Activated naive CD4-positive, alpha-beta T cell treated with anti-CD3 and anti-CD28 coated beads, Interleukin-2, amount 10 ng/mL, durations not matched to agents 7 days and 5 days (primary cell): ENCODE measurements at regions not wholly inside any gene's neighbourhood (a gene's known extent, or its start where the extent isn't known, plus 50 kb on each side); places are given as distances from the start of the nearest gene placed in this dataset.
"Not testable (repeated sequence)": the region's sequence is repeated elsewhere in the genome, so short reads cannot be mapped to it uniquely, and the experiment has no call there.

Source experiments
- CTCF ChIA-PET: fragments of 350-600 bp; sonication (Branson Sonifier 250); formaldehyde crosslinking; loops from one replicate; lab custom pipeline; 2021; ENCODE audit warnings: antibody characterized with exemption; lab: Charles Lee
- DNase-seq: peaks from one replicate; pipeline ENCODE4 v3.0.0-alpha.2; 2020
- H3K27ac Mint-ChIP-seq: one replicate; pipeline ENCODE4 v1.8.0; 2021; ENCODE audit warnings: mild to moderate bottlenecking, moderate library complexity, mixed read lengths
- H3K27me3 Mint-ChIP-seq: one replicate; pipeline ENCODE4 v1.8.0; 2021; ENCODE audit warnings: mild to moderate bottlenecking, mixed read lengths
- H3K36me3 Mint-ChIP-seq: one replicate; pipeline ENCODE4 v1.8.0; 2021; ENCODE audit warnings: mixed read lengths
- H3K4me1 Mint-ChIP-seq: one replicate; pipeline ENCODE4 v1.8.0; 2021; ENCODE audit warnings: mixed read lengths
- H3K4me3 Mint-ChIP-seq: one replicate; pipeline ENCODE4 v1.8.0; 2021; ENCODE audit warnings: mild to moderate bottlenecking, moderate library complexity, mixed read lengths
- H3K9me3 Mint-ChIP-seq: one replicate; pipeline ENCODE4 v1.8.0; 2021; ENCODE audit warnings: mixed read lengths

DNA sequence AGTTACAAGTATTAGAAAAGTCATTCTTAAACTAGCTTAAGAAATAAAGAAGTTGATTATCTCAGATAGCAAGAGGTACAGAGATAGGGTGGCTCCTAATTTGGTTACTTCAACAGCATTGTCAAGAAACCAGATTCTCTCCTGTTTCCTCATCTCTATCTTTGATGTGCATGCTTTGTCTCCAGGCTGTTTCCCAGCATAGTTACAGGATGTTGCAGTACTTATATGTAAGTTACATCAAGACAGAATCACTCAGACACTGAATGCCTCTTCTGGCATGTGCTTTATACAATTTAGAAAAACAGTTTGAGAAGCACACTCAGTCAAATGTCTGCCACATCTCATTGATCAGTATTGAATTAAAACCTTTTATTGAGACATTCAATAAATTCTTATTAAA is 189.5 kb upstream of the UBE2E3 start:
- no peaks in the 10 kb centered on the region for H3K9me3 Mint-ChIP-seq
- H3K4me3 Mint-ChIP-seq, result no peak overlapping the region
- H3K4me1 Mint-ChIP-seq, result no peaks in the 10 kb centered on the region
- H3K36me3 Mint-ChIP-seq, result no peaks in the 10 kb centered on the region
- no peak for DNase-seq
- CTCF ChIA-PET, result interaction anchor here (0.8 kb wide), 1 partner anchor 30 kb away, joined by 3 read pairs; no protein-coding TSS in a partner anchor
- no peaks in the 10 kb centered on the region for H3K27me3 Mint-ChIP-seq
- H3K27ac Mint-ChIP-seq, result no peak overlapping the region

DNA sequence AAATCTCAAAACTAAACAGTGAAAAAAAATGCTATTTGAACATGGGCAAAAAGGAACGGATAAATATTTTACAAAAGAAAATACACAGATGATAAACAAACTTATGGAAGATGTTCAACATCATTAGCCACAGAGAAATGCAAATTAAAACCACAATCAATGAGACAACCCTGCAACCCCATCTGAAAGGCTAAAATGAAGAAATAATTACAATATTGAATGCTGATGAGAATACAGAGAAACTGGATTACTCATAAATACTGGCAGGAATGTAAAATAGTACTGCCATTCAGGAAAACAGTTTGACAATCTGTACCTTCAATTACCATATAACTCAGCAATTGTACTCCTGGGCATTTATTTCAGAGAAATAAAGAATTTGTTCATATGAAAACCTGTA is 193.1 kb upstream of the UBE2E3 start:
- Mint-ChIP-seq H3K9me3 (no peaks in the 10 kb centered on the region), H3K27me3 (no peaks in the 10 kb centered on the region), H3K36me3 (no peaks in the 10 kb centered on the region), H3K27ac (no peak overlapping the region), H3K4me3 (no peak overlapping the region), H3K4me1 (no peaks in the 10 kb centered on the region)
- CTCF ChIA-PET, result no interaction called here
- DNase-seq, result no peak

DNA sequence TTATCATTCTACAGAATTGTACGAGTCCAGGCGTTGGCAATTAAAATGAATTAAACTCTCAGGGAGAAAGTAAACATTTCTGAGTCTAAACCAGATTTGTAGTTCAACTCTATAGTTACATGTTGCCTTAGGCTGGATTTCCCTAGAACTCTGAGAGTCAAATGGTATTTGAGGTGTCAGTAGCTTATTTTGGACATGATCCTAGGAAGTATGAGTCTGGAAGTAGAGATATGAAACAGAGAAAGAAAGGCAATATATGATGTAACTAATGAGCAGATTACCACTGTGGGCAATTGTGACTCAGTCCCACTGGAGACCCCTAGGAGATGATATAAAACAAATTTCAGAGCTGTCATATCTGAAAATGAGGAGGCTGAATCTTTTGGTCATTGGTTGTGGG is 199.1 kb upstream of the UBE2E3 start:
- no peaks in the 10 kb centered on the region for H3K36me3 Mint-ChIP-seq
- CTCF ChIA-PET, result no interaction called here
- DNase-seq, result no peak
- H3K9me3 Mint-ChIP-seq, result no peaks in the 10 kb centered on the region
- H3K4me3 Mint-ChIP-seq, result no peak overlapping the region
- H3K27ac Mint-ChIP-seq, result no peak overlapping the region
- no peaks in the 10 kb centered on the region for H3K4me1 Mint-ChIP-seq
- H3K27me3 Mint-ChIP-seq, result no peaks in the 10 kb centered on the region

DNA sequence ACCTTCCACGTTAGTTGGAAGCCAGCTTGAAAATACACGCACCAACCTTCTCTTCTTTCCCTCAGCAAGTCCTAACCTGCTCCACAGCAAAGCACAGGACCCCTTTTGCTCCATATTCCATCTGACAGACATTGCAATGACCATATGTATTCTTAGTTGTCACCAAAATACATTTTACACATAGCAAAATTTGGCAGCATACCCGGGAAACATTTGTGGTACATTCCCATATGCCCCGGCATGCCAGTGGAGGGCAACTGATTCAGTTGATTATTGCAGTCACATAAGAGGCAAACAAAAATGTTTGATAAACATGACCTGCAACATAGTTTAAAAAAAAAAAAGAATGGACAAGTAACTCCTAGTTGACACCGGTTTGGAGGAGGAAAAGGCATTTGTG is 202.1 kb upstream of the UBE2E3 start:
- no peak overlapping the region for H3K27ac Mint-ChIP-seq
- no peaks in the 10 kb centered on the region for H3K27me3 Mint-ChIP-seq
- no peak for DNase-seq
- H3K4me3 Mint-ChIP-seq, result no peak overlapping the region
- no peaks in the 10 kb centered on the region for H3K36me3 Mint-ChIP-seq
- CTCF ChIA-PET, result no interaction called here
- H3K9me3 Mint-ChIP-seq, result no peaks in the 10 kb centered on the region
- H3K4me1 Mint-ChIP-seq, result no peaks in the 10 kb centered on the region

DNA sequence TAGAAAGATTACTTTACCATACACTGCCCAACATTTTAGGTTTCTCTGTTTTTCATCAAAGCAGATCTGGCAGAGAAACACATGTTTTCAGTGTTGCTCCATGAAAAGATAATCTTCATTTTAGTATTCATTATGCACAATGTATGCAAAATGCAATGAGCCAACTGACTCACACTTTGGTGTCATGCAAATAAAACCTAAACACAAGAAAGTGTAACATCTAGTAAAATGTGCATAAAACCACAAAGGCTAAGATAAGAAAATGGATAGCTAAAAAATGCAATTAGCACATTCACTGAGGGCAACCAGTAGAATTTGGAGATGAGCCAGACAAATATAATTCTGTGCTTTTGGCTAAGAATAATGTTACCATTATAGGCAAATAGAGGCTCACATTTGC is 203.5 kb upstream of the UBE2E3 start:
- CTCF ChIA-PET, result no interaction called here
- no peak overlapping the region for H3K27ac Mint-ChIP-seq

DNA sequence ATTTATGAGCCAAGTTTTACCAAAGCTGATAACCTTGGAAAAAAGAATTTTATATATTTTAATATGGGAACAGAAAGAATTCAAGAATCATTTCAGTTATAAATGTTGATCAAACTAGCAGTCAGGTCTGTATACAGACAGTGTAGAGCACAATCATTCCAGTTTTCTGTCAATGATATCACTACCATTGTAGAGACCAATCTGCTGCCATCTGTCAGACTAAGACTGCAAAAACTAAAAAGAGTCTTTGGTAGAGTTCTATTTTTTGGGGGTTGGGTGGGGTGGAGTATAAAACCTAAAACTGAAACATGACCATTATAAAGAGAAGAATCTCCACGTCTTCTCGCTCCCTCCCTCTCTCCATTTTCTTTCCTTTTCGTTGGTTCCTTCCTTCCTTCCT is 204.7 kb upstream of the UBE2E3 start:
- H3K27me3 Mint-ChIP-seq, result no peaks in the 10 kb centered on the region
- H3K4me1 Mint-ChIP-seq, result no peaks in the 10 kb centered on the region
- H3K36me3 Mint-ChIP-seq, result no peaks in the 10 kb centered on the region
- H3K4me3 Mint-ChIP-seq, result no peak overlapping the region
- no peak overlapping the region for H3K27ac Mint-ChIP-seq
- CTCF ChIA-PET, result no interaction called here
- no peak for DNase-seq
- no peaks in the 10 kb centered on the region for H3K9me3 Mint-ChIP-seq

More for the DNA sequence above, 203.5 kb upstream of the UBE2E3 start:
- H3K9me3 Mint-ChIP-seq, result no peaks in the 10 kb centered on the region
- no peaks in the 10 kb centered on the region for H3K27me3 Mint-ChIP-seq
- DNase-seq, result no peak
- no peak overlapping the region for H3K4me3 Mint-ChIP-seq
- no peaks in the 10 kb centered on the region for H3K4me1 Mint-ChIP-seq
- H3K36me3 Mint-ChIP-seq, result no peaks in the 10 kb centered on the region

DNA sequence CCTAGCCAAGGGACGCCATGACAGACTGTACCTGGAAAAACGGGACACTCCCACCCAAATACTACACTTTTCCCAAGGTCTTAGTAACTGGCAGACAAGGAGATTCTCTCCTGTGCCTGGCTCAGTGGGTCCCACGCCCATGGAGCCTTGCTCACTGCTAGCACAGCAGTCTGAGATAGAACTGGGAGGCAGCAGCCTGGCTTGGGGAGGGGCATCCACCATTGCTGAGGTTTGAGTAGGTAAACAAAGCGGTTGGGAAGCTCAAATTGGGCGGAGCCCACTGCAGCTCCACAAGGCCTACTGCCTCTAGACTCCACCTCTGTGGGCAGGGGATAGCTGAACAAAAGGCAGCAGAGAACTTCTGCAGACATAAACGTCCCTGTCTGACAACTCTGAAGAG is 215.1 kb upstream of the UBE2E3 start:
- H3K9me3 Mint-ChIP-seq, result not testable (repeated sequence)

DNA sequence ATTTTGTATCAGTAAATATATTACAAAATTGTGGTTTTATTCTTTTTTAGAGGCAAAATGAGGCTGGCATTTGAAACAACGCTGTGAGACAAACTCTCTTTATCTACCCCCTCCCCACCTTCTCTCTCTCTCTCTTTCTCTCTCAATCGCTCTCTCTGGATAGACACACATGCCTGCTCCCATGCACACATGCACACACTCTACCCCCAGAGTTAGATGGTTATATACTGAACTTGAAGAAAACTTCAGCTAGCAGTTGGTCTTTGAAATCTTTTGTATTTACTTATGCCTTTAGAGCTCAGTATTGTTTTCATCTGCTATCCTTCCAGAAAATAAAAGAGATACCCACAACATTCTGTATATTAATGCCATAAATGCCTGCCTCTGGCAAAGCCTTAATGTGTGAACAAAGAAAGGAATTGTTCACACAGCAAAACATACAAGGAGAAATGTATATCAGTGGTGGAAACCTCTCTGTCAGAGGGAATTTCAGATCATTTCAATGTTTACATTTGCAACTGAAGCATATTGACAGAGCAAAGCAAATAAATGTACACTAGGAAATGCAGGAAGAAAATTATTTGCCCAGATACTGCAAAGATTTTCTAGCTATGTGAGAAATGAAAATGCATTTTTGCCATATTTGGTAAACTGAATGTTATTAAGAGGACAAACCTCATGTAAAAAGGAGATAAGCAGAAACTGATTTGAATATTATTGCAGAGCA is 217.0 kb upstream of the UBE2E3 start:
- CTCF ChIA-PET, result no interaction called here
- no peaks in the 10 kb centered on the region for H3K9me3 Mint-ChIP-seq
- no peaks in the 10 kb centered on the region for H3K36me3 Mint-ChIP-seq
- H3K27me3 Mint-ChIP-seq, result no peaks in the 10 kb centered on the region
- H3K27ac Mint-ChIP-seq, result no peak overlapping the region
- H3K4me3 Mint-ChIP-seq, result no peak overlapping the region
- H3K4me1 Mint-ChIP-seq, result no peaks in the 10 kb centered on the region
- DNase-seq, result no peak

More for the DNA sequence above, 215.1 kb upstream of the UBE2E3 start:
- CTCF ChIA-PET, H3K27ac Mint-ChIP-seq, H3K27me3 Mint-ChIP-seq, H3K36me3 Mint-ChIP-seq, DNase-seq, H3K4me1 Mint-ChIP-seq, H3K4me3 Mint-ChIP-seq: not testable (repeated sequence)

DNA sequence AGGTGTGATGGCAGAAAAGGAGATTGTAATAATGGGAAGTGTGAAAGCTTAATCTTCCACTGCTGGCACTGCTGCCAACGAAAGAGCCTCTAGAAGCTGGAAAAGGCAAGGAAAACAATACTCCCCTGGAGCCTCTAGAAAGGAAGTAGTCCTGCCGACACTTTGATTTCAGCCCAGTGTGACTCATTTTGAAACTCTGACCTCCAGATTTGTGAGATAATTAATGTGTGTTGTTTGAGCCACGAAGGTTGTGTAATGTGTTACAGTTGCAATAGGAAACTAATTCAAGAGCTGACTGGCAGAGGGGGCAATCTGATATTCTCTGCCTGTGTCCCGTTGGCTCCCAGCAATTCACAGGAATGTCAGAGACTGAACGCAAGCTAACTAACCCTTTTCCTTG is 219.2 kb upstream of the UBE2E3 start:
- no peaks in the 10 kb centered on the region for H3K4me1 Mint-ChIP-seq
- H3K4me3 Mint-ChIP-seq, result no peak overlapping the region
- DNase-seq, result no peak
- no peaks in the 10 kb centered on the region for H3K27me3 Mint-ChIP-seq
- H3K9me3 Mint-ChIP-seq, result no peaks in the 10 kb centered on the region
- H3K27ac Mint-ChIP-seq, result no peak overlapping the region
- no peaks in the 10 kb centered on the region for H3K36me3 Mint-ChIP-seq
- CTCF ChIA-PET, result interaction anchor here (0.6 to 1.1 kb wide), 2 partner anchors 29 to 1587 kb away, joined by 3 read pairs; no protein-coding TSS in a partner anchor

DNA sequence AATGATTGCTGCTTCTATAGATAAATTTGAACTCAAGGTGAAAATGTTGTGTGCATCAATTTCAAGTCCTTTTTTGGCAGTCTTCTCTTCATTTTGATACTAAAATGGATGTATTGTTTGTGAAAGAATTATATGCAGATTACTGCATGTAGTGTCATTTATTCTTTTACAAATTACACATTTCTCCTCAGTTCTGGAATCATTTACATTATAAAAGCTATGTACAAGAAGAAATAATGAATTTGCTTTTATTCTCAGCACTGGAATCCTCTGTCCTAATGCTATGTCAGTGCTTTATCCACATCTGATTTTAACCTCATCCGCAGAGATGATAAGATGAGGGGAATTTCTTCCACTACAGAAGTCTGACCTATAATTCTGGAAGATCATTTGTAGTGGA is 220.8 kb upstream of the UBE2E3 start:
- CTCF ChIA-PET, result no interaction called here
- no peak for DNase-seq
- Mint-ChIP-seq H3K4me1 (no peaks in the 10 kb centered on the region), H3K9me3 (no peaks in the 10 kb centered on the region), H3K36me3 (no peaks in the 10 kb centered on the region), H3K27me3 (no peaks in the 10 kb centered on the region), H3K4me3 (no peak overlapping the region), H3K27ac (no peak overlapping the region)

DNA sequence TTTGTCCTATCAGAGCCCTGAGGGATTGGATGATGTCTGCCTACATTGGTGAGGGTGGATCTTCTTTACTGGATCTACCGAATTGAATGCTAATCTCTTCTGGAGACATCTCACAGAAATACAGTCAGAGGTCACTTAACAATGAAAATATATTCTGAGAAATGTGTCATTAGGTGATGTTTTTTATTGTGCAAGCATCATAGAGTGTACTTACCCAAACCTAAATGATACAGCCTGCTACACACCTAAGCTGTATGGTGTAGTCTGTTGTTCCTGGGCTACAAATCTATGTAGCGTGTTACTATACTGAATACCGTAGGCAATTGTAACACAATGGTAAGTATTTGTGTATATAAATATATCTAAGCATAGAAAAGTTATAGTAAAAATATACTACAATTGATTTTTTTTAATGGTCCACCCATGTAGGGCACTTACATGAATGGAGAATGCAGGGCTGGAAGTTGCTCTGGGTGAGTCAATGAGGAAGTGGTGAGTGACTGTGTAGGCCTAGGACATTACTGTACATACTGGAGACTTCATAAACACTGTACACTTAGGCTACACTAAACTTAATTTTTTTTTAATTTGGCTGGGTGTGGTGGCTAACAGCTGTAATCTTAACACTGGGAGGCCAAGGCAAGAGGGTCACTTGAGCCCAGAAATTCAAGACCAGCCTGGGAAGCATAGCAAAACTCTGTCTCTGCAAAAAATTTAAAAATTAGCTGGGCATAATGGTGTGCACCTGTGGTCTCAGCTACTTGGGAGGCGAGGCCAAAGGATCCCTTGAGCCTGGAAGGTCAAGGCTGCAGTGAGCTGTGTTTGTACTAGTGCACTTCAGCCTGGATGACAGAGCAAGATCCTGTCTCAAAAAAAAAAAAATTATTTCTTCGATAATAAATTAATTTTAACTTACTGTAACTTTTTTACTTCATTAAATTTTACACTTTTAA is 226.3 kb upstream of the UBE2E3 start:
- no peak overlapping the region for H3K4me3 Mint-ChIP-seq
- H3K9me3 Mint-ChIP-seq, result no peaks in the 10 kb centered on the region
- DNase-seq, result no peak
- no peaks in the 10 kb centered on the region for H3K36me3 Mint-ChIP-seq
- H3K4me1 Mint-ChIP-seq, result no peaks in the 10 kb centered on the region
- H3K27me3 Mint-ChIP-seq, result no peaks in the 10 kb centered on the region
- H3K27ac Mint-ChIP-seq, result no peak overlapping the region
- CTCF ChIA-PET, result interaction anchor here (0.7 kb wide), 1 partner anchor 13 kb away, joined by 4 read pairs; no protein-coding TSS in a partner anchor

DNA sequence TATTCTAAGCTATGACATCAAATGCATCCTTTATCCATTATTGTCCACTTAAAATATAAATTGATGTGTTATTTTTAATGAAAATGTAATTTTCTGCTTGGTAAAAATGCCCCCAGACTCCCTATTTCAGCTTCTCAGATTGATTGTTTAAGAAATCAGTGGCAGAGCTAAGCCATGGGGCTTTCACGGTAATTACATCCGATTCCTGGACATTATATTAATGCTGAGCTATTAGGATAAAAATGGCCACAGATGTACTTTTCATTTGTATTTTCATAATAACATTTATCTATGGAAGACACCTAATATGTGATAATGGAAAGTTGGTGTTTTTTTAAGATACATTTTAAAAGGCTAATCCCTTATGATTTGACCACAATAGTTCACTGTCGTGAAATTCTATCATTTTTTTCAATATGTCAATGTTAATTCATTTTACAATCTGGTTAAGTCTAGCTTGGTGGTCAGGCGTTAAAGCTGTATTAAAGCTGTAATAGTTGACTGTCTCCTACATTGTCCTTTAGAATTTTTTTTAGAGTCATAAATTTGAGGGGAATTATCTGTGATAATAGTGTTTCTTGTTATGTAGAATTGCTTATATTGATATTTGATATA is 229.0 kb upstream of the UBE2E3 start:
- H3K4me3 Mint-ChIP-seq, result no peak overlapping the region
- H3K27me3 Mint-ChIP-seq, result no peaks in the 10 kb centered on the region
- CTCF ChIA-PET, result no interaction called here
- no peak overlapping the region for H3K27ac Mint-ChIP-seq
- no peaks in the 10 kb centered on the region for H3K36me3 Mint-ChIP-seq
- no peak for DNase-seq
- no peaks in the 10 kb centered on the region for H3K4me1 Mint-ChIP-seq
- no peaks in the 10 kb centered on the region for H3K9me3 Mint-ChIP-seq

DNA sequence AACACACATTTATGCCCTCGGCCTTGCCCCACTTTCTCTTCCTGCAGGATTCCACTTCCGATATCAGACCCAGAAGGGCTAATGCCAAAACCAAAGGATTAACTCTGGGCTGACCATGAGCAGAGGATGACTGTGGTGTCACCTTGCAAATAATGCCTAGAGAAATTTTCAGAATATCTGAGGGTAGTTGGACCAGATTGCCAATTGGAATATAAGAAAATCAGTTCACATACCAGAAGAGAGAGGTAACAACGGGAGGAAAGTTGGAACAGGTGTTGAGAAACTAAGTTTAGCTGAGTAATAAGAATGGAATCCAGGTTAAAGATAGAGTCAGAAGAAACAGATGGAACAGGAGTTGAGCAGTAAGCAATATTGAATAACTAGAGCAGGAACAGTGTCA is 232.7 kb upstream of the UBE2E3 start:
- CTCF ChIA-PET, result no interaction called here
- DNase-seq, result no peak
- no peak overlapping the region for H3K4me3 Mint-ChIP-seq
- H3K4me1 Mint-ChIP-seq, result no peaks in the 10 kb centered on the region
- H3K36me3 Mint-ChIP-seq, result no peaks in the 10 kb centered on the region
- no peak overlapping the region for H3K27ac Mint-ChIP-seq
- no peaks in the 10 kb centered on the region for H3K9me3 Mint-ChIP-seq
- H3K27me3 Mint-ChIP-seq, result no peaks in the 10 kb centered on the region

DNA sequence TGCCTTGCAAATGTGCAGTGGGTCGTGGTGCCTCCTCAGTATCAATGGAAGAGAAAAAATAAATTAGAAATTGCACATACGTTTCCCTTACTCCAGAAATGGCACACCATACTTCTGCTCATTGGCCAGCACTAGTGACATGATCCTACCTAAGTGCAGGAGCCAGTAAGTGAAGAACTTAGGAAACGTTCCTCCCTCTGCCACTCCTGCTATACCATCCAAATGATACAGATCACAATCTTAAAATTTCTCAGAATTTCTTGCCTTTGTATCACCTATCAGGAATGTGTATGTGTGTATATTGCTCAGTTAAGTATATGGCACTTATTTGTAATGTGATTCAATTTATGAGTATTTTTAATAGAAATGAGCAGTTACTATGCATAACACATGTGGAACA is 237.0 kb upstream of the UBE2E3 start:
- Mint-ChIP-seq H3K4me3 (no peak overlapping the region), H3K27ac (no peak overlapping the region)
- CTCF ChIA-PET, result no interaction called here

More for the DNA sequence above, 237.0 kb upstream of the UBE2E3 start:
- Mint-ChIP-seq H3K9me3 (no peaks in the 10 kb centered on the region), H3K27me3 (no peaks in the 10 kb centered on the region), H3K4me1 (no peaks in the 10 kb centered on the region), H3K36me3 (no peaks in the 10 kb centered on the region)
- no peak for DNase-seq
